GM21737 (cell line): ENCODE measurements at regions not wholly inside any gene's neighbourhood (a gene's known extent, or its start where the extent isn't known, plus 50 kb on each side); places are given as distances from the start of the nearest gene placed in this dataset.

Experiments used
- ATAC-seq: cut with Tn5 transposase; IDR thresholded peaks from one replicate; pipeline ENCODE4 v1.9.1; 2021; ENCODE audit warnings: mild to moderate bottlenecking, moderate library complexity; ENCODE audit not compliant: unreplicated experiment

DNA sequence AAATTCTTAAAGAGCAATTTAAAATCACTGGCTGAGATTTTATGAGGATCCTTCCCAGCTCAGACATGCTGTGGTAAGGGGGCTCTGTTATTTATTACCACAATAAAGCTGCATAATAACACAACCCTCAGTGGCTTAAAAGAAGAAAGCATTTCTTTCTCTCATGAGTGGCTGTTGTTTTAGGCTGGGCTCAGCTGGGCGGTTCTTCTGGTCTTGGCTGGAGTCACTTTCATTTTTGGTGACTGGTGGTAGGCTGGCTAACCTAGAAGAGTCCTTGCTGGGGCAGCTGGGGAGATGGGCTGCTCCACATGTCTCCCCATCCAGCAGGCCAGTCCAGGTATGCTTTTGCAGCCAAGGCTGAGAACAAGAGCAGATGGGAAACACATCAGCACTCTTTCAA lies 113.0 kb upstream of the MSX1 start:
- ATAC-seq, result no peak

DNA sequence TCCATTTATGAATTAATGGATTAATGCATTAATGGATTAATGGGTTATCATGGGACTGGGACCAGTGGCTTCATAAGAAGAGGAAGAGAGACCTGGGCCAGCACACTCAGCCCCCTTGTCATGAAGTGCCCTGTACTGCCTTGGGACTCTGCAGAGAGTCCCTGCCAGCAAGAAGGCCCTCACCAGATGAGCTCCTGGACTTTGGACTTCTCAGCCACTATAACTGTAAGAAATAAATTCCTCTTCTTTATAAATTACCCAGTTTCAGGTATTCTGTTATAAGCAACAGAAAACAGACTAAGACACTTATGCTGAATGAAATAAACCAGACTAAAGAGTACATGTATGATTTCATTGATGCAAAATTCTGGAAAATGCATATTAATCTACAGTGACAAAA lies 119.4 kb upstream of the MSX1 start:
- ATAC-seq, result no peak

DNA sequence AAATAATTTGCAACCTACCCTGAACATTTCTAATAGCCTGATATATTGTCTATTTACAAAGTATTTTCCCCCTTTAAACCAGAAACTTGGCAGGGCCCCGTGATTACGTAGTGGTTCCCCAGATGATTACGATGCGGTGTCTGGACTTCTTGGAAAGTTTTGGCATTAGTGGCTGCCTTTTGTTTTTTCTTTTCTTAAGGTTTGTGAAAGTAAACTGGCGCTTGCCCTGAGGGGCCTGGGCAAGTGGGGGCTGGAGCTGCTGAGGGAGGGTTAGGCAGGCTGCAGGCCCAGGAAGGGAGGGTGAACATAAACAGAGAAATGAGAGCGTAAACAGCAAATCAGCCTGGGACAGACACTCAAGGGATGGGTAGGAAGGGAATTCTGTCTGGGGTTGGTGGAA lies 123.6 kb upstream of the MSX1 start:
- no peak for ATAC-seq

DNA sequence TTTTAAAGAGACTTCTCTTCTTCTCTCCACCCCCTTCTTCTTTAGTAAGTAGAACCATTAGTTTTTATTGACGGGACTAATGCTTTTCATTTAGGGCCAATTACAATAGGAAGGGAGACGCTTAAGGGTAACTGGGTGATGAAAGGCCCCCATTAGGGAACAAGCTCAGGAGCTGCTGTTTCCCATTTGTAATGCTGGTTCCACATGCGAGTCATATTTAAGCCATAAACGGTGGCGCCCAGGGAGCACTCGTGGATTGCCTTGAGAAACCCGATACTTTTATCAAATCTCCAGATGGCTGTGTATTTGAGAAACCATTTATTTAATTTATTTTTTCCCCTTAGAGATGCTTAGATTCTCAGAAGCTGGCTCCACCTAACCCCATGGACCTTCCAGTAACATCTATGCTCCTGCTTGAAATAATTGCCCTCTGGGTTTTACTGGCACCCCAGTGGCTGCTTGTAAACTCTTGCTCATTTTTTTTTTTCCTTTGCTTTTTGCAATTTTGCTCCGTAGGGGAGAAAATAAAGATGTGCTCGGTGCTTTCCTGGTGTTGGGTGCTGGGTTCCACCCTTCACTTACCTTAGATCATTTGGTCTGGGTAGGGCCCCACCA lies 124.2 kb upstream of the MSX1 start:
- no peak for ATAC-seq

DNA sequence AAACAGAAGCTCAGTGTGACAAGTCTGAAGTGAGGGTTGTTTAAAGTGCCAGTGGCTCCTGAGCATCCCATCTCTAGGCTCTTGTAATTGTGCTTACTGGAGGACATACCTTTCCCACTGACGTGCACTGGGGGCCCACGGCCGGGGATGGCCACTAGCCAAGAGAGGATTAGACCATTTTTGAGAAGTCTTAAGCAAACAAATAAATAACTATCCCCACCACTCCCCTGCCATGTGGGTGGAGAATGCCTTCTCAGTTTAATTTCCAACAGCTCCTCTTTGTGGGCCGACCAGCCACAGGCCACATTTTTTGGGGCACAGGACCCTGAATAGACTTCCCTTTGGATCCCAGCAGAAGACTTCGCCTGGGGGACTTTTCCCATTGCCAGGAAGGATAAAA lies 125.0 kb upstream of the MSX1 start:
- no peak for ATAC-seq

DNA sequence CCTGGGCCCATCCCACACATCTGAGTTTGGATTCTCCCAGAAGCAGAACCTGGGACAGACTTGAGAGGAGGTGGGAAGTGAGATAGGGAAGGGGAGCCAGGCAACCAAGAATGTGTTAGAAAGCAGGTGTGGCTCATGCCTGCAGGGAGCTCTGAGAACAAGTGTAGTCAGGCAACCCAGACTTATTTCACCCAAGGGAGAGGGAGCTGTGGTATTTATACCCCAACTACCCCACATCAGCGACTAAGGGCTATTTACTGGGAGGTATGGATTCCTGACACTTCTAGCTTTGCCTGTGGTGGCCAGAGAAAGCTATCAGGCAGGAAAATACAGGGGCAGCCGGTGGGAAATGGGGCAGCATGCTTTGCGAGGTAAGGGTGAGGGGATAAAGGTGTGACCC lies 125.8 kb upstream of the MSX1 start:
- ATAC-seq, result no peak

DNA sequence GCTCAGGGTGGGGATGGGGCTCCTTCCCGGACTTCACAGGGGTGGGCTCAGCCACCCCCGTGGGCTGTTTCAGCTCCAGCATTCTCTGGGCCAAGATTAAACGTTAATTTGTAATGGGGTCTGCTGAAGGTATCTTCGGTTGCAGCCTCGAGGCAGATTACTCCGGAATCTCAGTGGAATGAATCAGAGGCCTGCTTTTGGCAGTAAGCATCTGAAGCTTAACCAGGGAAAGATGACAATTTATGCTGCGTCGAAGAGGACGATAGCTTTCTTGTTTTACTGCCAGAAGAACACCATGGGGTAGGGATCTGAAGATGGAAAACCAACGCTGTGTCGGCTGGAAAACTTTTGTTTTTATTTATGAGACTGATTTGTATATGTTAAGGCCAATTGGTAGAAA lies 129.2 kb upstream of the MSX1 start:
- no peak for ATAC-seq

DNA sequence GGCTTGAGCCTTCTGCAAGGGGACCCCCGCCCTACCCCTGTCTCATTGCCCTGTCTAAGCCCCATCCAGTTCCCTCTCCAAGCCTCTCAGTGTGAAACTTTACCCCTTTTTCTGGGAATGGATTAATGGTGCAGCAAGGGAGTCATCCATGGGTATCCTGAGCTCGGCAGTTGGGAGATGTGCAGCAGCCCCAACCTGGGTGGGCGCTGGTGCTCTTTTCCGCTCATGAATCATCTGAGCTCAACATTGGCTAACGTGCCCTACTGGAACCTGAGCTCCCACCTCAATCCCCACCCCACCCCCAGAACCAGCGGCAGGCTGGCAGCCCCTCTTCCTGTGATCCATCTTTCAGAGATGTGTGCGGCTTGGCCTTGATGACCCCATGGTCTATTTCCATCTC lies 130.3 kb upstream of the MSX1 start:
- ATAC-seq, result no peak

DNA sequence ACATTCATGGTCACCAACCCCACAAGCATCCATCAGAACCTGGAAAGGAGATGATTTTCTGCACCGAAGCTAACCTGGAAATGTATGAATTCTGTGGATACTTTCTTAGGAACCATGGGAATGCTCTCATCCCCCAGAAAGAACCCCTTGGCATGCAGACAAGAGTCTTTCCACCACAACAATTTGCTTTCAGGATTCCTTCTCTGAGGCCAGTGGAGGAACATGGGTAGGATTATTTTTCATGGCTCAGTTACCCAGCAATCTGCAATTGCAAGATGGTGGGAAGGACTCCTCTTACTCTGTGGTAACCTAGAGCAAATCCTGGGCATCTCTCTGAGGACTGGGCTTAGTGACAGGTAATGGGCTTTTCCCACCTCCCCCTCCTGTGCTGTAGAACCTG lies 131.9 kb upstream of the MSX1 start:
- ATAC-seq, result no peak

DNA sequence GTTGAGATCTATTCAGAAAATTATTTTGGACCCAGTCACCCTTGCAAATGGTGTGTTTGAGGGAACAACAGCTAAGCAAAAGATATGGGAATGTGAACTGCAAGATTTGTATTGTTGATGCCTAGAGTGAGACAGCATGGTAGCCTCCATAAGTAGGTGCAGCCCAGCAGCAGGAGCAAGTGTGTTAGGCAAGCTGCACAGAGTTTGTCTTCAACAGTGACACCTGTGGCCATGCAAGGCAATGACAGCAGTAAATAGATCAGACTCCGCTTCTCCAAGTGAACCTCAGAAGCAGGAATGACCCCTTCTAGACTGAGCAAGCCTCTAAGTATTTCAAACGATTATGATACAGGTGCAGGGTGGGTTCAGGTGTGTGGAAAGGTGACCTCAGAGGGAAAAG lies 133.4 kb upstream of the MSX1 start:
- ATAC-seq, result no peak

DNA sequence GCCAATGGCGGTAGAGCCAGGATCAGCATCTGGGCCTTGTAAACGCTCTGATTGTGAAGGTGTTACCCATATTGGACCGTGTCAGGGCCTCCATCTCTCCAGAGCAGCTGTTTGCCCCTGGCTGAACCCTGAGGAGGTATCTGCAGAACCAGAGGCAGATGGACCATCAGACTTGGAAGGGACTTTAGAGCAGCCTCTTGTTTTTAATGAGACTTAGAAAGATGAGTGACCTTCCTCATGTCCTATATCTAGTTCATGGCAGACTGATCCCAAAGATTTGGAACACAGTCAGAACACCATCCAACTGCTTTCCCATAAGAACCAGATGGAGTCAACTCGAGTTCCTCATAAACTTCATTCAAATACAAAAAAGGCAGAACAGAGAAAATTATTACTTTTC lies 135.1 kb upstream of the MSX1 start:
- ATAC-seq, result no peak

DNA sequence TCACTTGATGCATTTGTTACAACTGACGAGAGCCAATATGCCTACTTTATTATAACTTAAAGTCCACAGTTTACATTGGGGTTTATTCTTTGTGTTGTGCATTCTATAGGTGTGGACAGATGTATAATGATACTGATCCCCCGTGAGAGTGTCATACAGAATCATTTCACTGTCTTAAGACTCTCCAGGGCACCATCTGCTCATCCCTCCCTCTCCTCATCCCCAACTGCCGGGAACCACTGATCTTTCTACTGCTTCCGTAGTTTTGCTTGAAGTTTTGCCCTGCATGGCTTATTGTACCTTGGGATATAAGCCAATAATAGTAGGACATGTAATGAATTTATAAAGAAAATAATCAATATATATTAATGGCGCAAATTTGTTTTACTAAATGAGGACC lies 137.8 kb upstream of the MSX1 start:
- no peak for ATAC-seq

DNA sequence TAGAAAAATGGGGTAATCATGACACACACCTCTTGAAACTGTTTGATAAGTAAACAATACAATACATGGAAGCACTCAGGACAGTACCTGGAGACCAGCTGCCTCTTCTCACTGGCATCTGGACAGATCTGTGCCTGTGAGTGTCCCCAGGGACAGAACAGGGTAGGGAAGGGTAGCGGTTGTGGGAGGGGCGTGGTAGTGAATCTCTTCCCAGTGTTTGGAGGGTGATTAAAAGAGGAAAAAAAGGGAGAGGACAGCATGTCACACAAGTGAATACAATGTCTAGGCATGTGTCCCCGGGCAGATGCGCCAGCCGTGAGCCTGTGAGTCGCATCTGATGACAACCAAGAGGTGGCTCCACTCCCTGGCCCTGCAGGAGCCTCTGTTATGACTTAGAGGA lies 138.8 kb upstream of the MSX1 start:
- ATAC-seq, result no peak

DNA sequence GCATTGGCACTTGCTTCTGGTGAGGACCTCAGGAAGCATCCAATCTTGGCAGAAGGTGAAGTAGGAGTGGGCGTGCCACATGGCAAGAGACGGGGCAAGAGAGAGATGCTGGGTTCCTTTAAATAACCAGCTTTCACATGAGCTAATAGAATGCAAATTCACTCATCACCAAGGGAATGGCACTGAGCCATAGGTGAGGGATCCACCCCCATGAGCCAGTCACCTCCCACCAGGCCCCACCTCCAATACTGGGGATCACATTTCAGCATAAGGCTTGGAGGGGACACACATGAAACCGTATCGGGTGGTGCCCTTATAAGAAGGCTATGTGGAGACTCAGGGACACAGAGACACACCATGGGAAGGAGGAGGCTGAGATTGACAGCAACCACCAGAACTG lies 140.0 kb upstream of the MSX1 start:
- ATAC-seq, result no peak

DNA sequence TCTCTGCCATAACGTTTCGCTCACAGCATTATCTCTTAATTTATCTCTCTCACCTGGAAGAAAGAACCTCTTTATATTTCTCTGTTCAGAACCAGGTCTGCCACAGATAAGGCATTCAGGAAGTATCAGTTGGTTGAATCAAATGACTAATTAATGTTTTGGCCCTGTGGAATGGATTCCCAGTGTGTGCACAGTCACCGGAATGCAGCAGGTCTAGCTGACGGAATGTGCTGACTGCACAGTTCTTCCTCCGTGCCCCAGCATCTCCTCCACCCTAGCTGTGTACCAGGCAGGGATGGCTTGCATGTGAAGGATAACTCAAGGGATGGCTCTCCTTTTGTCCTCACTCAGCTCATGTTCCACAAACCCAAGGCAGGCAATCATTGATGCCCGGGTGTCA lies 141.8 kb upstream of the MSX1 start:
- no peak for ATAC-seq

DNA sequence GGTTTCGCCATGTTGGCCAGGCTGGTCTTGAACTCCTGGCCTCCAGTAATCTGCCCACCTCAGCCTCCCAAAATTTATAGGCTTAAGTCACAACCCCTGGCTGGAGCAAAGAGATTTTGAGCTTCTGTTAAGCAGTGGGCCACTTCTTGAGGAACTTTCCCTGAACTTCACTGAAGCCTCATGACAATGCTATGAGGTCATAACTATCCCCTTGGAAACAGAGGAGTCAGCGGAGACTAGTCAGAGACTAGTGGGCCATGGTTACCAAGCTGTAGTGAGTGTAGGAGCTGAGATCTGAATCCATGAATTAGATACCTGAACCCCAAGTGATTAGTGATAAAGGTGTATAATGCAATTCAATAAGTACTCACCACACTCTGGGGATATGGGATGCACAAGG lies 145.1 kb upstream of the MSX1 start:
- no peak for ATAC-seq

DNA sequence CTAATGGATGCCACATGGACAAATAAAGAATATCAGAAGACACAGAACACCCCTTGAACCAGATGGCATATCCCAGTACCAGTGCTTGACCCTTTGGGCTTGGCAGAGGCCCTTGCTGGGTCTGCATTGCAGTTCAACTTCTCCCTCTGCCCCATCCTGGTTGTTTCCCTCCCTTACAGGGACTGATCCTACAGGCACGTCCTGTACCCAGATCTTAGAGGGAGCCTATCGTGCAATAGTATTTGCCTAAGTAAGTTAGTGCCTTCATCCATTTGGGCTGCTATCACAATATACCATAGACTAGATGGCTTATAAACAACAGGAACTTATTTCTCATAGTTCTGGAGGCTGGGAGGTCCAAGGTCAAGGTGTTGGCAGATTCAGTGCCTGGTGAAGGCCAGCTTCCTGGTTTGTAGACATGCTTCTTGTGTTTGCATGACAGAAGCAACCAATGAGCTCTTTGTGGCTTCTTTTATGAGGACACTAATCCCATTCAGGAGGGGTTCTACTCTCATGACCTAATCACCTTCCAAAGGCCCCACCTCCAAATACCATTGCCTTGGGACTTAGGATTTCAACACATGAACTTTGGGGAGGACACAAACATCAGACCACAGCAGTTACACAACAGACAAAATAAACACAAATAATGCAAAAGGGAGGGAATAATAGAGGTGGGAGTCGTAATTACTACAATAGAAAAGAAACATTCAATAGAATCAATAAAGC lies 146.5 kb upstream of the MSX1 start:
- ATAC-seq, result no peak

DNA sequence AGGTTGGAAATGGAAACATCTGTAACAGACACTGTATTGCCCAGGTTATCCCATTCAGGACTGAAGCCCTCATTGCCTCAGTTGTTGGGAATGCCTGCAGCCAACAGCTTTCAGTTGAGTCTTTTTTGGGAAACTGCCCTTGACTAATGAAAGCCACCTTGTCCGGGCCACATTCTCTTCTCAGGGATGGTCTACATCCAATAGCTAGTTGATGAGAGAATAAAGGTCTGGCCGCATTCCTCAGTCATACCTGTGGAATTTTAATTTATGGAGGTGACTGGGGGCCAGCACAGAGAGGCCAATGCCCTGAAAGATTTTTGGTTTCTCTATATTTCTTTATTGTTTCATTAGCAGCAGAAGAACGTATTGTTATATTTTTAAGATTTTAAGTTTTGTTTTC lies 147.6 kb upstream of the MSX1 start:
- ATAC-seq, result no peak

DNA sequence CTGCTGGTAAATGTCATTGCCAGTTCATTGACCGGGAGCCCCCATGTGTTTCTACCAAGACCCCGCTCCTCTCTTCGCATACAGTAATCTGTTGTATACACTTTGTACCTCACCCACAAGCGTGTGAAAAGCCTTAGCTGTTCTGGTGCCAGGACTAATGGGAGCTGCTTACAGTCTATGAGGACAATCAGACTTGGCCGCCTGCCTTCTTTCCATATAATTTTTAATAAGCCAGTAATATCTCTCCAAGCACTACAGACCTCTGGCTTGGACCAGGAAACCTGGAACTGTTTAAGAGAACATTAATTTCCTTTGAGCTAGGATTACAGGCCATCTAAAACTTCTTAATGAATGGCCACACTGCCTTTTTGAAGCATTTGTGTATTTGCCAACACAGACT lies 149.7 kb upstream of the MSX1 start:
- no peak for ATAC-seq

DNA sequence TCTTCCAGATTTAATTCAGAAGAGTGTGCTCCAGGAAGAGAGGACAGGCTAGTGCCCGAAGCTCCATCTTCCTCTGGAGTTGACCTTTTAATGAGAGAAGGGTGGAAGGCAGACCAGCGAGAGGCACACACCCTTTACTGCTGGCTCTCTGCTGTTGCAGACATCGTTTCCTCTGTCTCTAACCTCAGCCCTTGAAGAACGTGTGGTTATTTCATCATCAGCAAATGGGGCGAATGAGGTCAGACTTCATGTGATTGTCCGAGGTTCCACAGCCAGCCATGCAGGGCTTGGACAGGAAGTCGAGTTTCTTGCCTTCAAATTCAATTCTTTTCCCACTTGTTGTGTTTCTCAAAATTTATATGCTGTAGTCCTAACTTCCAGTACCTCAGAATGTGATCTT lies 155.2 kb upstream of the MSX1 start:
- ATAC-seq, result no peak

DNA sequence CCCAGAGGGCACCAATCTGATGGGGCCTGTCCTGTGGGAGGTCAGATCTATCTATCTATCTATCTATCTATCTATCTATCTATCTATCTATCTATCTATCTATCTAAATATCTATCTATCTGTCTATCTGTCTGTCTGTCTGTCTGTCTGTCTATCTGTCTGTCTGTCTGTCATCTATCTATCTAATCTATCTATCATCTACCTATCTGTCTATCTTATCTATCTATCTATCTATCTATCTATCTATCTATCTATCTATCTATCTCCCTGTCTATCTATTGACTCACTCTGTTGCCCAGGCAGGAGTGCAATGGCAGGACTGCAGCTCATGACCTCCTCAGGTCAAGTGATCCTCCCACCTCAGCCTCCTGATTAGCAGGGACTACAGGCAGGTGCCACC lies 155.7 kb upstream of the STX18 start:
- ATAC-seq, result no peak

DNA sequence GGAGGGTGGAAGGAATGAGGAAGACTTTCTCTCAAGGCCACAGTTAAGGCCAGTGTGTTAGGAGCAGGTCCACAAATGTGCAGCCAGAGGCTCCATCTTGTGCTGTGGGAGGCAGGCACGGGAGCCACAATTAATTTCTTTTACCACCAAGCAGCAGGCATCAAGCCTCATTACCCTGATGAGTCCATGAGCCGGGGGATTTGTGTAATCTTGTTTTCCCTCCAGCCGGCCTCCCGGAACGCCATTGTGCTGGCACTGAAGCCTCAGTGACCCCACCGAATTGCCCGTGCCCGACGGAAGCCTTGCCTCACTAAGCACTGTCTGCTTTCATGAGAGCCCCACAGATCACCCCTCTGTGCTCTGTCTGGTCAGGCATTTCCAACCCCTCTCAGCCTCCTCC lies 154.7 kb upstream of the STX18 start:
- no peak for ATAC-seq

DNA sequence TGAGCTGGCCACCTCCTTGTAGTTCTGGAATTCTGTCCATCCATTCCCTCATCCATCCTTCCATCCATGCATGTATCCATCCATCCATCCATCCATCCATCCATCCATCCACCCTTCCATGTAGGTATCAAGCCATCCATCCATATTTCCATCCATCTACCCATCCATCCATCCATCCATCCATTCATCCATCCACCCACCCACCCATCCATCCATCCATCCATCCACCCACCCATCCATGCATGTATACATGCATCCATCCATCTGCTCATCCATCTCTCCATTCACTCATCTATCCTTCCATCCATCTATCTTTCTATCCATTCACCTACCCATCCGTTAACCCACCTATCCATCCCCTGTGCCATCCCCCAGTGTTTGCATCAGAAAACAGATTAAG lies 153.6 kb upstream of the STX18 start:
- ATAC-seq, result no peak
